KMS-11 (cell line): ENCODE measurements at regions not wholly inside any gene's neighbourhood (a gene's known extent, or its start where the extent isn't known, plus 50 kb on each side); places are given as distances from the start of the nearest gene placed in this dataset.

ENCODE experiments used
- H2AFZ ChIP-seq: fragments of 200-600 bp; sonication (generic); 2 replicates; pipeline ENCODE4 v1.6.1; 2016; ENCODE audit warnings: antibody characterized with exemption, mixed run types, low read depth
- H3K27ac ChIP-seq: fragments of 200-600 bp; sonication (generic); 2 replicates; pipeline ENCODE4 v1.6.1; 2016; ENCODE audit warnings: mild to moderate bottlenecking, mixed run types
- H3K27me3 ChIP-seq: fragments of 200-600 bp; sonication (generic); 2 replicates; pipeline ENCODE4 v1.6.1; 2017; ENCODE audit warnings: mild to moderate bottlenecking, low read depth, mixed run types, moderate library complexity; ENCODE audit not compliant: insufficient read depth
- H3K36me3 ChIP-seq: fragments of 200-600 bp; sonication (generic); 2 replicates; pipeline ENCODE4 v1.6.1; 2017; ENCODE audit warnings: mild to moderate bottlenecking, mixed run types; ENCODE audit not compliant: insufficient read depth
- H3K4me1 ChIP-seq: fragments of 200-600 bp; sonication (generic); 2 replicates; pipeline ENCODE4 v1.6.1; 2016; ENCODE audit warnings: mild to moderate bottlenecking, low read depth, mixed run types; ENCODE audit not compliant: poor library complexity, severe bottlenecking
- H3K4me2 ChIP-seq: fragments of 200-600 bp; sonication (generic); 2 replicates; pipeline ENCODE4 v1.7.0; 2016; ENCODE audit warnings: mild to moderate bottlenecking, mixed run types
- H3K4me3 ChIP-seq: fragments of 200-600 bp; sonication (generic); IDR thresholded peaks from 2 replicates; pipeline ENCODE4 v1.6.1; 2017; ENCODE audit warnings: low read depth, low read length, mixed read lengths; ENCODE audit not compliant: insufficient read depth
- H3K79me2 ChIP-seq: fragments of 200-600 bp; sonication (generic); 2 replicates; pipeline ENCODE4 v1.6.1; 2016; ENCODE audit warnings: low read depth, mixed run types; ENCODE audit not compliant: insufficient read depth
- H3K9ac ChIP-seq: fragments of 200-600 bp; sonication (generic); 2 replicates; pipeline ENCODE4 v1.6.1; 2016; ENCODE audit warnings: mild to moderate bottlenecking, mixed run types
- H4K20me1 ChIP-seq: fragments of 200-600 bp; sonication (generic); 2 replicates; pipeline ENCODE4 v1.6.1; 2016; ENCODE audit warnings: mild to moderate bottlenecking, mixed run types; ENCODE audit not compliant: insufficient read depth
- TF ChIP-seq, protein P1 (sequence below): fragments of 200-600 bp; sonication (generic); conservative IDR thresholded peaks from 2 replicates; pipeline ENCODE4 v1.6.1; 2017; ENCODE audit warnings: low read depth, mild to moderate bottlenecking, antibody characterized with exemption, low read length, moderate library complexity, mixed read lengths

DNA sequence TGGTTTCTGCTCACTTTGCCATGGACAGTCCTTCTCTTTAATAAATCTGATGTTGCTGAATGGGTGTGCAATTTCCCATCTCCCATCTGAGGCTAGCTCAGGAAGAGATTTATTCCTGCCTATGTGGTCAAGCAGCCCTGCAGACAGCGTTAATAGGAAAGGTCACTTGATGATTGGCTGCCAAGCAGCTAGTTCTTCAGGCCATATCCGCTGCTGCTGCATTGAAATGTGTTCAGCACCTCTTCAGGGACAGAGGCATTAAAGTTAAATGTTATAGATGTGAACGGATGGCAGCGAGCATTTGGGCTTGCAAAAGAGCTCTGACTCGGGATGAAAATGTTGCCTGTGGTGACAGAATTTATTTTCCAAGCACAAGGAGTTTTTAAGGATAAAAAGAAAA is 474.2 kb downstream of the PIK3C3 start:
- Histone ChIP-seq H3K27me3 (no peaks in the 10 kb centered on the region; the same call in 1 of the 2 replicates), H4K20me1 (no peaks in the 10 kb centered on the region), H3K4me2 (no peak overlapping the region), H3K79me2 (no peaks in the 10 kb centered on the region), H3K4me1 (no peaks in the 10 kb centered on the region), H3K27ac (no peak overlapping the region), H3K4me3 (no peak overlapping the region), H3K9ac (no peak overlapping the region), H3K36me3 (no peaks in the 10 kb centered on the region), H2AFZ (no peak overlapping the region)
- TF ChIP-seq, protein P1, sequence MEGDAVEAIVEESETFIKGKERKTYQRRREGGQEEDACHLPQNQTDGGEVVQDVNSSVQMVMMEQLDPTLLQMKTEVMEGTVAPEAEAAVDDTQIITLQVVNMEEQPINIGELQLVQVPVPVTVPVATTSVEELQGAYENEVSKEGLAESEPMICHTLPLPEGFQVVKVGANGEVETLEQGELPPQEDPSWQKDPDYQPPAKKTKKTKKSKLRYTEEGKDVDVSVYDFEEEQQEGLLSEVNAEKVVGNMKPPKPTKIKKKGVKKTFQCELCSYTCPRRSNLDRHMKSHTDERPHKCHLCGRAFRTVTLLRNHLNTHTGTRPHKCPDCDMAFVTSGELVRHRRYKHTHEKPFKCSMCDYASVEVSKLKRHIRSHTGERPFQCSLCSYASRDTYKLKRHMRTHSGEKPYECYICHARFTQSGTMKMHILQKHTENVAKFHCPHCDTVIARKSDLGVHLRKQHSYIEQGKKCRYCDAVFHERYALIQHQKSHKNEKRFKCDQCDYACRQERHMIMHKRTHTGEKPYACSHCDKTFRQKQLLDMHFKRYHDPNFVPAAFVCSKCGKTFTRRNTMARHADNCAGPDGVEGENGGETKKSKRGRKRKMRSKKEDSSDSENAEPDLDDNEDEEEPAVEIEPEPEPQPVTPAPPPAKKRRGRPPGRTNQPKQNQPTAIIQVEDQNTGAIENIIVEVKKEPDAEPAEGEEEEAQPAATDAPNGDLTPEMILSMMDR = no peak

DNA sequence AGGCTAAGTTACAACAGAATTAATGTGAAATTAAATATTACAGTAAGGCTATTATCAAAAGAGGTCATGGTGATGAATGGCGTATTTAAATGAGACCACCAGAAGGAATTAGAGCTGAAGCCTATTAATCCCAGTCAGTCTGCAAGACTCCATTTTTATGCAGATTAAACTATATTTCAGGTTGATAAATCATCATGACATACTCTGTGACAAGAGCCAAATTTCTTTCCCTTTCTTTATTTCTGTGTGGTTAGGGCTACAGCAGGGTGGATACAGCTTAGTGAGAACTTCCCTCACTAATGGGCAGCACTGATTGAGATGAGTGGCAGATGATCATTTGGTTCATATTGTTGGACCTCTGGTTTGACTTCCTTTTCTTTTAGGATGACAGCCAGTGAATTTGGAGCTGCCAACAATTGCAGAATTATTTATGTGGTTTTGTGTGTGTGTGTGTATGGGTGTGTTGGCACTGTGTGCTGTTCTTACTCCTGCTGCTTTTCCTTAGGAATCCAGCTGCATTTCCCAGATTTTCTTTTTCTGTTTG is 481.3 kb downstream of the PIK3C3 start:
- Histone ChIP-seq H3K79me2 (no peaks in the 10 kb centered on the region), H3K4me1 (no peaks in the 10 kb centered on the region), H4K20me1 (no peaks in the 10 kb centered on the region), H3K9ac (no peak overlapping the region), H3K36me3 (no peaks in the 10 kb centered on the region), H2AFZ (no peak overlapping the region), H3K27me3 (no peaks in the 10 kb centered on the region; the same call in 1 of the 2 replicates), H3K4me2 (no peak overlapping the region), H3K4me3 (no peak overlapping the region), H3K27ac (no peak overlapping the region)
- TF ChIP-seq, protein P1 = no peak

DNA sequence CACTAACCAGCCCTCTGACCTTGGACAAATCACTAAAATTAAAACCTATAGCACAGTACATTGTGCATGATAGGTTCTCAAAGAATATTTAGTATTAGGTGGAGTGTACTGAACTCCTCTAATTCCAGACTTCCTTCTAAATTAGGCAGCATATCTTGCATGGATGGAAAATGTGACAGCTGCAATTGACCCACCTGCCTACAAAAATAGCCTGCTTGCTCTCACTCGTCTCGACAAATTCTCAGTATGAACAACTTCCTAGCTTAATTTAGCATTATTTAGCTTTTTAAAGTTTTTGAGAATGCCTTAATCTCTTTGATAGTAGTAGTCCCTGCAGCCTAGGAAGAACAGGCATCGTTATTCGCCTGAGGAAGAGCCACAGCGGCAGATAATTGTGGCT is 482.0 kb downstream of the PIK3C3 start:
- no peak overlapping the region for H3K9ac ChIP-seq
- no peaks in the 10 kb centered on the region for H3K79me2 ChIP-seq
- no peaks in the 10 kb centered on the region; the same call in 1 of the 2 replicates for H3K27me3 ChIP-seq
- H3K4me1 ChIP-seq = no peaks in the 10 kb centered on the region
- no peak overlapping the region for H3K4me3 ChIP-seq
- H3K4me2 ChIP-seq = no peak overlapping the region
- no peaks in the 10 kb centered on the region for H3K36me3 ChIP-seq
- H4K20me1 ChIP-seq = no peaks in the 10 kb centered on the region
- TF ChIP-seq, protein P1 = no peak
- no peak overlapping the region for H2AFZ ChIP-seq
- H3K27ac ChIP-seq = no peak overlapping the region

DNA sequence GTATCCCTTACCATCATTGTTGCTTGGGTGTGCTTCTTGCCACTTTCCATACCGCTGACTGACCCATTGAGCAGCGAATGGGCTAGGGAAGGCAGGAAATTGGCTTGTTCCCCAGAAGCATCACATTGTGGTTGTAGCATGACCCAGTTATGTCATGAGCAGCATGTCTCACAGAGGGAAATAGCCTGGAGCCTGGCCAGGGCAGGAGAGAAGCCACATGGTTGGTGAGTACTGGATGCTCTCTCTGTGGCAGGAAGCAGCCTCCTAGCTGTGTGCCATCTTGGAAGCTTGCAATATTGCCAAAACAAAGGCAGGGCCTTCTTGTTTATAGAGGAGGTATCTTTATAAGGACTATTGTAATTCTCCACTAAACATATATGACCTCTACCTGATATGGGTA is 482.6 kb downstream of the PIK3C3 start:
- Histone ChIP-seq H3K4me3 (no peak overlapping the region), H3K4me2 (no peak overlapping the region), H3K27ac (no peak overlapping the region), H3K4me1 (no peaks in the 10 kb centered on the region), H3K27me3 (no peaks in the 10 kb centered on the region), H4K20me1 (no peaks in the 10 kb centered on the region), H2AFZ (no peak overlapping the region), H3K79me2 (no peaks in the 10 kb centered on the region), H3K36me3 (no peaks in the 10 kb centered on the region), H3K9ac (no peak overlapping the region)
- TF ChIP-seq, protein P1 = no peak
